ENCODE measurements at regions not wholly inside any gene's neighbourhood (a gene's known extent, or its start where the extent isn't known, plus 50 kb on each side); places are given as distances from the start of the nearest gene placed in this dataset.

DNA sequence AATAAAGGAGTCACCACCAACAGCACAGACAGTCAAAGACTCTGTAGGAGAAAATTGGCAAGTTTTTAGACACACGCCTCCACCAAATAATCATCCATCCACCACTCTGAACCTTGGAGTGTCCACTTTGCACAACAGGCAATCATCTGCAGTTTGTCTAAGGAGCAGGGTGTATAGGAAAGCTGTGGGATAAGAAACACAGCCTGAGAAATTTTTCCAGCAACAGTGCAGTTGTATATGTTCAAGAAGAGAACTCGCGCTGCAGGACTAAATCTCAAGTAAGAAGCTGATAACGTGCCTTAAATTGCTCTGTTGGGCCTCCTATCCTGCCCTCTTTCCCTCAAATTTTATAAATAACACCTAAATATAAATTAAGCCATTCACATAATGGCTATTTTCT lies 136.7 kb upstream of the PPARGC1A start:
- Mint-ChIP-seq H3K36me3 (ENCODE audit: unreplicated experiment) (no peaks in the 10 kb centered on the region), H3K4me1 (ENCODE audit: unreplicated experiment) (peaks cover 2% of the 10 kb centered on the region), H3K9me3 (ENCODE audit: unreplicated experiment) (no peaks in the 10 kb centered on the region), H3K4me3 (ENCODE audit: unreplicated experiment) (no peak overlapping the region), H3K27me3 (ENCODE audit: unreplicated experiment) (peaks cover 10% of the 10 kb centered on the region), H3K27ac (ENCODE audit: unreplicated experiment) (no peak overlapping the region)
- TF ChIP-seq, protein P1, sequence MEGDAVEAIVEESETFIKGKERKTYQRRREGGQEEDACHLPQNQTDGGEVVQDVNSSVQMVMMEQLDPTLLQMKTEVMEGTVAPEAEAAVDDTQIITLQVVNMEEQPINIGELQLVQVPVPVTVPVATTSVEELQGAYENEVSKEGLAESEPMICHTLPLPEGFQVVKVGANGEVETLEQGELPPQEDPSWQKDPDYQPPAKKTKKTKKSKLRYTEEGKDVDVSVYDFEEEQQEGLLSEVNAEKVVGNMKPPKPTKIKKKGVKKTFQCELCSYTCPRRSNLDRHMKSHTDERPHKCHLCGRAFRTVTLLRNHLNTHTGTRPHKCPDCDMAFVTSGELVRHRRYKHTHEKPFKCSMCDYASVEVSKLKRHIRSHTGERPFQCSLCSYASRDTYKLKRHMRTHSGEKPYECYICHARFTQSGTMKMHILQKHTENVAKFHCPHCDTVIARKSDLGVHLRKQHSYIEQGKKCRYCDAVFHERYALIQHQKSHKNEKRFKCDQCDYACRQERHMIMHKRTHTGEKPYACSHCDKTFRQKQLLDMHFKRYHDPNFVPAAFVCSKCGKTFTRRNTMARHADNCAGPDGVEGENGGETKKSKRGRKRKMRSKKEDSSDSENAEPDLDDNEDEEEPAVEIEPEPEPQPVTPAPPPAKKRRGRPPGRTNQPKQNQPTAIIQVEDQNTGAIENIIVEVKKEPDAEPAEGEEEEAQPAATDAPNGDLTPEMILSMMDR (IDR thresholded peaks at IDR 0.05): no peak
- DNase-seq (ENCODE audit: extremely low spot score, unreplicated experiment): no peak

DNA sequence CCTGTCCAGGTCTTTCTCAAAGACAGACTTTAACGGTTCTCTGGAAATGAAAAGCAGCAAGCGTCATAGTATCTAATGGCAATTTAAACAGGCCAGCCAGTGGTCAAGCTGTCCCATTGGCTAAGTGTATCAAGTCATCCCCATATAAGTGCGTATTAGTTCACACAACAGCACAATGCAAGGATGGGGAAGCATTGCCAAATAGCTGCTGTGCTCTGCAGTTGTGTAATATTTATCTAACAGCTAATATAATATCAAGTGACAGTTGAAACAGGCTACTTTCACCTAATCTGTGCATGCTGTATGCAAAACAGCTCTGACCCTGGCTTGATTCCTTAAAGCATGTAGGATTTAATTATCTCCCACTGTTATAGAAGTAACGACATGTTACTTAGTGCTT lies 134.8 kb upstream of the PPARGC1A start:
- H3K36me3 Mint-ChIP-seq (ENCODE audit: unreplicated experiment): no peaks in the 10 kb centered on the region
- no peak for DNase-seq (ENCODE audit: extremely low spot score, unreplicated experiment)
- TF ChIP-seq, protein P1 (IDR thresholded peaks at IDR 0.05): no peak
- H3K4me1 Mint-ChIP-seq (ENCODE audit: unreplicated experiment): peaks cover 3% of the 10 kb centered on the region
- H3K9me3 Mint-ChIP-seq (ENCODE audit: unreplicated experiment): no peaks in the 10 kb centered on the region
- H3K27ac Mint-ChIP-seq (ENCODE audit: unreplicated experiment): no peak overlapping the region
- H3K27me3 Mint-ChIP-seq (ENCODE audit: unreplicated experiment): peaks cover 8% of the 10 kb centered on the region
- H3K4me3 Mint-ChIP-seq (ENCODE audit: unreplicated experiment): no peak overlapping the region

DNA sequence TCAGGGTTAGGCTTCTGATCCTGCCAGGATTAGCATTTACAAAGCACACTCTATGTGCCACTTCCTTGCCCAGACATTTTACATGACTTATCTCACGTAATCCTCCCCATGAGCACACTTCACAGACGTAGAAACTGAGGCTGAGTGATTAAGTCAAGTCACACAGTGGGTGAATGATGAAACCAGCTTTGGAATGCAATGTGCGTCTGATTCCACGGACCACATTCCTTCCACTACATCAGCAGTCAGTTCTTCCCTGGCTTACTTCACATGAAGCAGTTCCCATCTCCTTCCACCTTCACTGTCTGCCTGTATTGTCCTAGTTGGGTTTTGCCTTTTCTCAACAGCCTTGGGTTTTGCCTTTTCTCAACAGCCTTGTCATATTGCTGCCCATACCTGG lies 134.3 kb upstream of the PPARGC1A start:
- DNase-seq (ENCODE audit: extremely low spot score, unreplicated experiment): no peak

GRCh38 chr4:24015782-24016181 lies 125.9 kb upstream of the PPARGC1A start:
- TF ChIP-seq, protein P1 (IDR thresholded peaks at IDR 0.05): no peak
- Mint-ChIP-seq H3K4me3 (ENCODE audit: unreplicated experiment) (no peak overlapping the region), H3K27me3 (ENCODE audit: unreplicated experiment) (peaks cover 10% of the 10 kb centered on the region), H3K27ac (ENCODE audit: unreplicated experiment) (no peak overlapping the region), H3K36me3 (ENCODE audit: unreplicated experiment) (no peaks in the 10 kb centered on the region), H3K9me3 (ENCODE audit: unreplicated experiment) (no peaks in the 10 kb centered on the region), H3K4me1 (ENCODE audit: unreplicated experiment) (peaks cover 10% of the 10 kb centered on the region)
- DNase-seq (ENCODE audit: extremely low spot score, unreplicated experiment): no peak

More for the DNA sequence above, 134.3 kb upstream of the PPARGC1A start:
- Mint-ChIP-seq H3K36me3 (ENCODE audit: unreplicated experiment) (no peaks in the 10 kb centered on the region), H3K4me1 (ENCODE audit: unreplicated experiment) (peaks cover 7% of the 10 kb centered on the region), H3K27ac (ENCODE audit: unreplicated experiment) (no peak overlapping the region), H3K27me3 (ENCODE audit: unreplicated experiment) (peaks cover 10% of the 10 kb centered on the region), H3K9me3 (ENCODE audit: unreplicated experiment) (no peaks in the 10 kb centered on the region), H3K4me3 (ENCODE audit: unreplicated experiment) (no peak overlapping the region)
- TF ChIP-seq, protein P1 (IDR thresholded peaks at IDR 0.05): no peak

DNA sequence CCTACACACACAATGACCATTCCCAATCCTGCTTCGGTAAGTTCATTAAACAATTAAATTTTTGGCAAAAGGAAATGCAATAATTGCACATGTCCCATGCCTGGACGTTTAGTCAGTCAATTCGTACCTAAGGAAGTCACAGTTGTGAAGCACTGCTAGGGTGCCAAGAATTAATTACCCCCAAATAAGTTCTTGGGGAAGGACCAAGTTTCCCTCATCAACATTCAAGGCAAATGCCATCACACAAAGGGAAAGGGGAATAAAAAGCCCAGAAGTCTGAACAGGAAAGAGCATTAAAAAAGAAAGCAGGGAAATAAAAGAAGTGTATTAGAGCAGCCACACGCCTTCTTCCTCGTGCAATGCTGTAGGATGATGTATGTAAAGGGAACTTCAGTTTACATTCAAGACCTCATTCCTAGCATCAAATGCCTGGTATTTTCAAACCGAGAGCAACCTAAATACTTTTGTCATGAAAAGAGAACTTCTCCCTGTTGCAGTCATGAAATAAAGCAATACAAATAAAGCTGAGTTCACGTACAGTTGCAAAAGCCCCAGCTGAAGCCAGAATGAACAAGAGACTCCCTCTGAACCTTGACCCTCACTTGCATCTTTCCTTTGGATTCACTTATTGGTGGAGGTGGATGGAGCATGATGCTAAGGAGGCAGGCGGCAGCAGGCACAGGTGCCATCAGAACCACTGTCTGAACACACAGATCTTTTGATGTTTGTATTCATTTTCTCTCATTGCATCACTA lies 124.0 kb upstream of the PPARGC1A start:
- Mint-ChIP-seq H3K27me3 (ENCODE audit: unreplicated experiment) (peaks cover 4% of the 10 kb centered on the region), H3K36me3 (ENCODE audit: unreplicated experiment) (no peaks in the 10 kb centered on the region), H3K9me3 (ENCODE audit: unreplicated experiment) (peaks cover 5% of the 10 kb centered on the region), H3K4me1 (ENCODE audit: unreplicated experiment) (peaks cover 12% of the 10 kb centered on the region), H3K4me3 (ENCODE audit: unreplicated experiment) (no peak overlapping the region), H3K27ac (ENCODE audit: unreplicated experiment) (no peak overlapping the region)
- TF ChIP-seq, protein P1 (IDR thresholded peaks at IDR 0.05): no peak
- no peak for DNase-seq (ENCODE audit: extremely low spot score, unreplicated experiment)

Measured in osteocyte (in vitro differentiated cells).